Fibroblast of skin of back (primary cell): ENCODE measurements at regions not wholly inside any gene's neighbourhood (a gene's known extent, or its start where the extent isn't known, plus 50 kb on each side); places are given as distances from the start of the nearest gene placed in this dataset.
"Not testable (repeated sequence)": the region's sequence is repeated elsewhere in the genome, so short reads cannot be mapped to it uniquely, and the experiment has no call there.

Source experiments
- DNase-seq: peaks from one replicate; pipeline ENCODE4 v3.0.0-alpha.2; 2013

- DNase-seq = no peak
These were observed 158.5 kb downstream of the KLRB1 start for GRCh38 chr12:9449181-9449580.

- DNase-seq = not testable (repeated sequence)
These were observed 159.1 kb downstream of the KLRB1 start for GRCh38 chr12:9448648-9449047.

GRCh38 chr12:9447791-9448614 lies 159.7 kb downstream of the KLRB1 start:
- peak; percentile 81 for DNase-seq

- not testable (repeated sequence) for DNase-seq
These were observed 160.6 kb downstream of the KLRB1 start for GRCh38 chr12:9446883-9447761.

GRCh38 chr12:9440428-9440827 lies 167.3 kb downstream of the KLRB1 start:
- not testable (repeated sequence) for DNase-seq

GRCh38 chr12:9435682-9436081 lies 172.0 kb downstream of the KLRB1 start:
- DNase-seq = not testable (repeated sequence)

GRCh38 chr12:9430385-9430784 lies 177.3 kb downstream of the KLRB1 start:
- not testable (repeated sequence) for DNase-seq

GRCh38 chr12:9428856-9429255 lies 178.9 kb downstream of the KLRB1 start:
- DNase-seq = not testable (repeated sequence)

- not testable (repeated sequence) for DNase-seq
These were observed 182.3 kb downstream of the KLRB1 start for GRCh38 chr12:9425429-9425828.

- DNase-seq = not testable (repeated sequence)
These were observed 183.5 kb downstream of the KLRB1 start for GRCh38 chr12:9424175-9424740.

- DNase-seq = not testable (repeated sequence)
These were observed 185.0 kb downstream of the KLRB1 start for GRCh38 chr12:9422689-9423088.

GRCh38 chr12:9421520-9422086 lies 186.1 kb downstream of the KLRB1 start:
- not testable (repeated sequence) for DNase-seq

GRCh38 chr12:9420817-9421519 lies 186.7 kb downstream of the KLRB1 start:
- not testable (repeated sequence) for DNase-seq

- not testable (repeated sequence) for DNase-seq
These were observed 189.1 kb downstream of the KLRB1 start for GRCh38 chr12:9418669-9419041.

- DNase-seq = not testable (repeated sequence)
These were observed 189.6 kb downstream of the KLRB1 start for GRCh38 chr12:9417947-9418668.

- not testable (repeated sequence) for DNase-seq
These were observed 190.4 kb downstream of the KLRB1 start for GRCh38 chr12:9417341-9417740.

GRCh38 chr12:9416346-9416745 lies 191.4 kb downstream of the KLRB1 start:
- not testable (repeated sequence) for DNase-seq

GRCh38 chr12:9415898-9416297 lies 191.8 kb downstream of the KLRB1 start:
- DNase-seq = not testable (repeated sequence)

GRCh38 chr12:9413862-9414261 lies 193.9 kb downstream of the KLRB1 start:
- not testable (repeated sequence) for DNase-seq

GRCh38 chr12:9412459-9412858 lies 195.3 kb downstream of the KLRB1 start:
- DNase-seq = not testable (repeated sequence)

GRCh38 chr12:9411616-9412268 lies 196.0 kb downstream of the KLRB1 start:
- DNase-seq = not testable (repeated sequence)
